Superior temporal gyrus (tissue), 1 donor: ENCODE measurements at regions not wholly inside any gene's neighbourhood (a gene's known extent, or its start where the extent isn't known, plus 50 kb on each side); places are given as distances from the start of the nearest gene placed in this dataset.

Experiments
- DNase-seq: peaks from one replicate; pipeline ENCODE4 v3.0.0-alpha.2; 2016; ENCODE audit errors: extremely low spot score

DNA sequence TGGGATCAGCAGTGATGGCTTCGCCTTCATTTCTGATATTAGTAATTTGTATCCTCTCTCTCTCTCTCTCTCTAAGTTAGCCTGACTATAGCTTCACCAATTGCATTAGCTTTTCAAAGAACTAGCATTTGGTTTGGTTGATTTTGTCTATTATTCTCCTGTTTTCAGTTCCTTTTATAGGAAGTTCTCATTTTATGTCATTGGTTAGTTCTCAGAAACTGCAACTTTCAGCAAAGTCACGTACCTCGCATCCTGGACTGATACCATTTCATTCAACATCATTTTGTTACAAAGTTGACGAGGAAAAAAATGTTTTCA lies 450.8 kb downstream of the EIPR1 start:
- no peak for DNase-seq

DNA sequence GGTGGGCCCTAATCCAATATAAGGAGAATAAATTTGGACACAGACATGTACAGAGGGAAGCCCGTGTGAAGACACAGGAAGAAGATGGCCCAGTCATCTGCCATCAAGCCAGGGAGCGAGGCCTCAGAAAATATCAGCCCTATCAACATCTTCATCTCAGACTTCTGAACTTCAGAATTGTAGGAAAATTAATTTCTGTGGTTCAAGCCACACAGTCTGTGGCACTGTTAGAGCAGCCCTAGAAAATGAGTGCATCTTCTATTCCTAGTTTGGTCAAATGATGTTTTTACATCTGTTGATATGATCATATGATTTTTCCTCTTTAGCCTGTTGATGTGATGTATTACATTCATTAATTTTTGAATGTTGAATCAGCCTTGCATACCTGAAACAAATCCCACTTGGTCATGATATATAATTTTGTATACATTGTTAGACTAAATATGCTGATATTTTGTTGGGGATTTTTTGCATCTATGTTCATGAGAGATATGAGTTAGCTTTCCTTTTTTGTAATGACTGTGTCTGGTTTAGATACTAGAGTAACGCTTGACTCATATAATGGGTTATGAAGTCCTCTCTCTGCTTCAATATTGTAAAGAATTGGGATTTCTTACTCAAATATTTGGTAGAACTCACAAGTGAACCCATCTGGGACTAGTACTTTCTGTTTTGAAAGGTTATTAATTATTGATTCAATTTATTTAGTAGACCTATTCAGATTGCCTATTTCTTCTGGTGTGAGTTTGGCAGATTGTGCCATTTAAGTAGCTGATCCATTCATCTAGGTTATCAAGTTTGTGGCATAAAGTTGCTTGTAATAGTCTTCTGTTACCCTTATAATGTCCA lies 451.4 kb downstream of the EIPR1 start:
- DNase-seq: no peak

DNA sequence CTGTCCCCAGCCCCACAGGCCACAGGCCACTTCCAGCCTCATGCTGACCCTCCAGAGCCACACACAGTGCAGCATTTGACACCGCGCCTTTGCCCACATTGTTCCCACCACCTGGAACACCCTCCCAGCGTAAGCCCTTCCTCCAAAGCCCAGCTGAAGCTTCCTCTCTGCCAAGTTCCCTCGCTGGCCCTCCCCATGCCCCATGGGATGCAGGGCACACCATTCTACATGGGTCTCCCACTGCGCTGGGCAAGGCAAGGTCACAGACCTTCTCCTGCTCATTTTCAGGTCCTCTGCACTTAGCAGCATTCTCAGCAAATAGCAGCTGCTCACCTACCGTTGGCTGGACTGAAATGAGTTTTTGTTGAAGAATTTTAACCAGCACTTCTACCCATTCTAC lies 455.5 kb downstream of the EIPR1 start:
- no peak for DNase-seq

DNA sequence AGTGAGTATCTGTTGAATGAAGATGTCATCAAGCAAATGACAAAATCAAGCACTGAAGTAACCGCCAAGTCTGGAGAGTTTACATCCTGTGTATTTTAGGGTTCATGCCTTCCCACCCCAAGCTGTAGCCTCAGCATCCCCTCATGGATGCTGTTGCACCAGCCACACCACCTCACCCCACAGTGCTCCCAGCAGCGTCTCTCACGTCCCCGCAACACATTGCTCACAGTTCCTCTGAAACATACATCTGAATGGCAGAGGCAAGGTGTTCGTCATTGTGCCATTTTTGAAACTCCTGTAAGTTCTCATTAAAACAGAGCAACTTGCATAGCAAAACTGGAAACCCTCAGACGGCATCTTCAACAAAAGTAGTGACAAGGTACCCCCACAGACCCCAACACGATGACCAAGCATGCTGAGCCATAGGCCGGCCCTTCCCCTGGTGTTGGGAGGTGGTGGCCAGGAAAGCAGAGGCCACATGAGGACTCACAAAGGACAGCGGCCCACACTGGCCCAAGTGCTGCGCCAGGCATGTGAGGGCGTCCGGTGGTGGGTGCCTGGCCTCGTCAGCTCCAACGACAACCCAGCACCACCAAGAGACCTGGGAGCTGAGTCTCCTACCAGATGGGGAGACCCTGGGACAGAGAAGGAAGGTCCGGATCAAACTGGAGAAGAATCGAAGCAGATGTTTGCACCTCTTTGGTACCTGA lies 456.5 kb downstream of the EIPR1 start:
- DNase-seq: no peak

DNA sequence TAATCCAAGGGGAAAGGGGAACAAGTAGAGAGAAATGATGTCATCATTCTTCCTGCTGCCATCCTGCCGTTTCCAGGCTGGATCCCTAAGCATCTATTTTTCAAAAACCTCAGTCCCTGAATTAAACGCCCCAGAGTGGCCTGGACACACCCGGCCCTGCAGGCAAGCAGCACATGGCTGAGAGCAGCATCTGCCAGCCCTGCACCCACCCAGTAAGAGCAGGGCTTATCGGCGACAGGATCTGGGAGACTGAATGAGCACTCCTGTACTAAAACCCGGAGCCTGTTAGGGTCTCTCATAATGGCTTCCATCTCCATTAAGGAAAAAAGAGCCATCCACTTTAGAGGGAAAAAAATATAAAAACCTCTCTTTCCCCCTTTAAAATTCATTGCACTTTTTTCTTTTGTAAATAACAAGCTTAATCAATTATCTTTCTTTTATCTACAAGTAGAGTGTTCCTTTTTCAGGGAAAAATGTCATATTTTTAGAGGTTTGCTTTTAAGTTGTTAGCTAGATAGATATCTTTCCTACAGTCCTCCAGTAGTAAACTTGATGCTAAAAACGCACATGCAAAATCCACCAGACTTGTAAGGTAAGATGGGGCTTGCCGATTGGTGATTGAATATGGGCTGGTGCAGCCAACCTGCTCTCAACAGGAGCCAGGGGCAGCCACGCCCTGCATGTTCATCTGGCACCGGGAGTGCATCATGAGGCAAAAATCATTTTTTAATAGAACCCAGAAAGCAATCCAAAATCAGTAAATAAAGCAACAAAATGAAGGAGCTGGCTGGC lies 457.8 kb downstream of the EIPR1 start:
- no peak for DNase-seq

DNA sequence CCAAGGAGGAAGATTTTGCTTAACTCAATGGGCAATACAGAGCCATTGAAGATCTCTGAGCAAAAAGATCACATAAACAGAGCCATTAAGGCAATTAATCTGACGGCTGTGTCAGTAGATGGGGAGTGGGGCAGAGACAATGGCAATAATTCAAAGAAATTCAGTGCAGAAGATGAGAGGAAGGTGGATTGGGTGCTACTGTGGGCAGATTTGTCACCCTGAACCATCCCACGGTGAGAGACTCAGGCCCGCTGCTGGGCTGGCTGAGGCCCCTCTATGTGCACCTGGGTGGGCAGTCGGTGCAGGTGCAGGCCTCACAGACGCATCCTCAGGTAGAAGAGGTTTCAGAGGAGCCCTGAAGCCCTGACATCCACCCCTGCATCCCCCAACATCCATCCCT lies 458.6 kb downstream of the EIPR1 start:
- DNase-seq: no peak

DNA sequence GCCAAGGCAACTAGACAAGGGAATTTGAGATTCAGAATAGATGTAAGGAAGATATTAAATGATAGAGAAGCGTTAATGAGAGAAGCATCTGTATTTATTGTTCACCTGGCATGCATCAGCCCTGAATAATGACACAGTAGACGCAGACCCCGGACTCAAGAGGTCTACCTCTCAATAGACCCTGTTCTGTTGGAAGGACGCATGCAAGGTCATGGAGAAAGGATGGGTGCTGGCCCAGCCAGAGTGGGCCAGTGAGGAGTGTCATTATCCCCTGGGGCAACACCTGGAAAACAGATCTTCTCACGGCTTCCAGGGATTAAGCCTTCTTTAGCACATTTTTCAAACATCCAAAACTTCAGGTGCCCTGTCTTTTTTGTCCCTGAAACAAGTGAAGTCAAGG lies 461.0 kb downstream of the EIPR1 start:
- DNase-seq: no peak

DNA sequence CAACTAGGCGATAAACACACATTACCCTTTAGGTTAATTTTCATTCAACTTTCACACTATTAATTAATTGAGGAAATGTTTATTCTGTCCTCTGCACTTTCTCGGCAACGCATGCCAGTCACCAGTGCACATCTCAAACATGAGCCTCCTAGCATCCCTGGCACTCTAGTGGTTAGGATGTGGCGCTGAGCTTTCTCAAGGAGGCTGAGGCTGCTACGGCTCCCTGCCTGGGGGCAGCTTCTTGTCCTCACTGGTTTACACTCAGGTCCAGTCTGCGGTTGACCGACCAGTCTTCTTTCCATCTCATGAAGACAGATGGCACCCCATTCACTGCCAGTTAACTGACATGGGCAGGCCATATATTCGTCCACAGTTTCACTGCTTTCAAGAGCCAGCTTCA lies 463.4 kb downstream of the EIPR1 start:
- DNase-seq: no peak

DNA sequence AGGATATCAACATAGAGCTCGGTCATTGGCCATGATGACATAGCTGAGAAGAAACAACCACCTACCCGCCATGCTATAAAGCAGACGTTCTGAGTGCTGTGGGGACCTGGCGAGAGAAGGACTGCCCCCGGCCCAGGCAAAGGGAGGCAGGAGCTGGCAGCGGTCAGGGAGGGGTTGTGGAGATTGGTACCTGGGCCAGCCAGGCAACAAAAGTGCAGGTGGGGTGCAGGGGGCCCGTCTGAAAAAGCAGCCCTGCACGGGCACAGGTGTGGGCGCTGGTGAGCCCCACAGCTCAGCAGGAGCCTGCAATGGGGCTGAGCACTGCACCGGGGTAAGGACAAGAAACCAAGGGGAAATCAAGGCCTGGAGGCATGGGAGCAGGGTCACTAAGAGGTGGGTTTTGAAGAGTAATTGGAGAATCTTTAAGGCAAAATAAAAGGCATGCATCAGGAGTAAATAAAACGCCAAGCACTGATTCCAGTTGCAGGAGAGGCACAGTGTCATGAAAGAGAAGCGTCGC lies 464.0 kb downstream of the EIPR1 start:
- DNase-seq: no peak

DNA sequence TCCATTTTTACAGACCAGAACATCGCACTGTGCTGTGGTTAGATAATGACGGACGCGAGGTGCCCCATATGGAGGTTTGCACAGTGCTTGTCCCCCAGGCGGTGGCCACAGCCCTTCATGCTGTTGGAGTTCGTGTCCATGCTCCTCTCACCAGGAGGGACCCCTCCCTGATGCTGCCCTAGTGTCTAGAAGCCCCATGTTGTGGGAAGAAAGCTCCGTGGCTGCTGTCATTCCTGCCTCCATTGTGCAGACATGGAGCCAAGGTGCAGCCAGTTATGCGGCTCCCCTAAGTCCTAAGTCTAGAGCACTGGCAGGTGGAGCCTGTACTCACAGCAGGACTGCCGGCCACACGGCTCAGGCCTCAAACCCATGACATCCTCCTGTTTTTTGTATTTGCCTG lies 464.9 kb downstream of the EIPR1 start:
- no peak for DNase-seq

DNA sequence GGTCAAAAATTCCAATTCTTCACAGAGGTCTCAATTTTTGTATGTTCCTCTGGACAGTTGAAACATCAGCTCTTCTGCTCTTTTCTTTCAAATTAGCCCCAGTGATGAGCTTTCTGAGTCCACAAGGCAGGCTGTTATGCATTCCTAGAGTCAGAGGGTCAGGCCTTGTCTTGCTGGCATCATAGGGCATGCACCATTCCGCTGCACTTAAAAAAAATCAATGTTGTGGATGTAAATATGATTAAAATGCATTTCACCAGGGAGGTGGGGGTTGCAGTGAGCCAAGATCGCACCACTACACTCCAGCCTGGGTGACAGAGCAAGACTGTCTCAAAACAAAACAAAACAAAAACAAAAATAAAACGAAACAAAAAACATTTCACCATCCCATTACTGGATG lies 465.3 kb downstream of the EIPR1 start:
- DNase-seq: no peak

DNA sequence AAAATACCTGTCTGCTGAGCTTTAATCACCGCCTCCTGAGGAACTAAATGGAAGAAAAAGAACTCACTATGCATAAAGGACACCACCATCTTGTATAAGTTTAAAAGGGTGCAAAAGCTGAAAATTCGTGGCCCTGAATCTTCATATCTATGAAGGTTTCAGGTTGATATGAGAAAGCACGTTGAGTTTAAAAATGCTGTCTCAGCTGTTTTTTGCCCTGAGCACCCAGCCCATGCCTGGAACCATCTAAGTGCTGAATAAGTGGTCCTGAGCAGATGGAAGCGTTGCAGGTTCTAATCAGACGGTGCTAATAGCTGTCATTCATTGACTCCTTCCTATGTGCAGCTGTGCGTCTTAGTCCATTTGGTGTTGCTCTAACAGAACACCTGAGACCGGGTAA lies 467.4 kb downstream of the EIPR1 start:
- DNase-seq: no peak

DNA sequence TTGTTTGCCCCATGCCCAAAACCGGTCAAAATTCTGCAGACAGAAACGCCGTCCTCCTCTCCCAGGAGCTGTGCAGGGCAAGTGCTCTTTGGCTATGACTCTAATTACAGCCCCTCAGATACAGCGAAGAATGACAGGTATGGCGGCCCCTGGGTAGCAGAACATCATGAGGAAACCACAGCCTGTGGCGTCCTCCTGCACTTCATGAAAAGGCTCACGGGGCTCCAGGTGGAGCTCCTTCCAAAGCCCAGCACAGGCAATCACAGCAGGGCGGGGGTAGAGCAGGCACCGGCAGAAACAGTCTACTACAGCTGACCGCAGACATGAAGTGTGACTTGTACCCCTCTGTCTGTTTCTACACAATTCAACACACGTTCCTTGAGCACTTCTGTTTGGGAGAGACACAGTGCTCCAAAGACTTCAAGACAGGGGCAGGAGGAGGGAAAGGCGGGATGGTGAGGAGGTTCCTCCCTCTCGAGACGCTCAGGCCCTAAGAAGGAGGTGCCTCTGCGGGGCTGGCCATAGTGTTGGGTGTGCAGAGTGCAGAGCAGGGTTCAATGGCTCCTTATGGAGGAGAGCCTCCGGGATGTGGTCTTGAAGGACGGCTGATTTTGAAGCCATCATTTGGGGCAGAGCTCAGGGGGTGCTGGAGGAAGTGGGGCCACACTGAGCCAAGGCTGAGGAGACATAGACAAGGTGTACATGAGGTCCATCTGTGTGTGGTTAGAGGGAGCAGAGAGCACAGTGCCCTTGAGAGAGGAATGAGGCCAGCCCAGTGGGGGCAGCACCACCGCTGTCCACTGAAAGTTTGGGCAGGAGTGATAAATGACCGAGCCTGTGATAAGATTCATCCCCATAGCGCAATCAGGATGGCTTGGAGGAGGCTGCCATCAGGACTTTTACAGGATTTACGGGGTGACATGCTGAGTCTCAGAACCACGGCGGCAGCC lies 468.3 kb downstream of the EIPR1 start:
- DNase-seq: no peak

DNA sequence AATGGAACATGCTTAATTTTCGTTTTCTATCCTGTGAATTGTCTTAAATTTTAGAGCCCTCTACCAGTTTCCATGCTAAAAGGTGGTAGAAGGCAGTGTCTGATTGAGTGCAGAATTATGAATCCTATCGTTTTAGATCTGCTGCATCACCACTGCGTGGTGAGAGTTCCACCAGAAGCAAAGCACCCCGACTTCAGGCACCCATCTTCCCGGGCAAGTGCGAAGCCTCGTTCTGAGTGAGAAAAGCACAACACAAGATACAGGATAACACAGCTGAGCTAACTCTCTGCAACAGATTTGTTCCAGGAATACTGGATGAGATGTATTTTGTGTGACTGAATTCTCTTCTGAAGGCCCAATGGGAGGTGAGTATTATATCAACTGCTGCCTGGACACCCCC lies 471.5 kb downstream of the EIPR1 start:
- DNase-seq: no peak

DNA sequence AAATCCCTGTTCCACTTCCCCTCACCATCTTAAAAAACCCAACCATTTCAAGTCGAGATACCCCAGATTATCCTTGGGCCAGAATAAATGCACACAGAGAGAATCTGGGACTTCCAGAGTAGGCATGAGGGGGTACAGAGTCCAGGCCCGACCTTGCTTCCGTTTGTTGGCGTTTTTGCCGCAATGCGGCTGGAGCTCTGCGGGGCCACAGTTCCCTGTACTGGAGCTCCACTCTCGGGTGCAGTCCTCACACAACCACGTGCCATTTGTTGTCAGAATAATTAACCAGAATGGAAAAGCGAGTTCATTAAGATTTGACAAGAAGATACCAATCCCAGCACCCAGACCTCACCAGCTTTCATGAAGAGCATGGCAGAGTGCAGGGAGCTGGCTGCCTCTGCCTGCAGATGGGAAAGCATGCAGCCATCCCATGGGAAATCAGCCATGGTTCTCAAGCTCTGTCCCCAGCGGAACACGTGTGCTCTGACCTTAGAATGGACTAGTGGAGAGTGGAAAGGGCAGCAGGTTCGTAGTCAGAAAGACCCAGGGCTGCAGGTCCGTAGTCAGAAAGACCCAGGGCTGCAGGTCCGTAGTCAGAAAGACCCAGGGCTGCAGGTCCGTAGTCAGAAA lies 472.8 kb downstream of the EIPR1 start:
- no peak for DNase-seq

DNA sequence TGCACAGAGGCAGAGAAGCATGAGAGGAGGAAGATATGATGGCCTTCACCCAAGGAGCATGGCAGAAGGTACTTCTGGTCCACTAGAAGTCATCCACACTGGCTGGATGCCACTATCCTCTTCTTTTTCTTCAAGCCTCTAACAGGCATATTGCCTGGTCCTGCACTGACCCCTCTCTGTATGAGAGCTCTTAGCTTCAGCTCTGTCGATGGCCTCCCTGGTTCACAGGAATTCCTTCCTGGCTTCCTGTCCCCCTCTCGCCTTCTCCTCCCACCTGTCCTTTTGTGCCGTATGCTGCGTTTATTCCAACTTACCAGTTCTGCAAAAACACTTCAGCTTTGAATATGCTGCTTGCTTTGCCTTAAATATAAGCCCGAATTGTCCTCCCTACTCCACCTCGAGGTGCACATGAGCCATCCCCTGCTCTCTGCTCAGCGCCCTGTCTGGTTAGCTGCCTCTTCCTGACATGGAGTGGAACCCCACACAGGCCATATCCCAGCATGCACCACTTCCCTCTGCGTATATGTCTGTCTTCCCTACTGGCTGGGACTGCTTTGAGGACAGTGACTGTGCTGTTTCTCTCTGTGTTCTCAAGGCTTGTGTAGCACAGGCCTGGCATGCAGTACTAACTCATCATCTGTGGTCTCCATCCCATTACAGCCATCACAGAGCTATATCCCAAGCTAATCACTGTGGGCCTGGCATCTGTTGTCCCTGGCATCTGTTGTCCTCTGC lies 474.9 kb downstream of the EIPR1 start:
- DNase-seq: peak; percentile 24

DNA sequence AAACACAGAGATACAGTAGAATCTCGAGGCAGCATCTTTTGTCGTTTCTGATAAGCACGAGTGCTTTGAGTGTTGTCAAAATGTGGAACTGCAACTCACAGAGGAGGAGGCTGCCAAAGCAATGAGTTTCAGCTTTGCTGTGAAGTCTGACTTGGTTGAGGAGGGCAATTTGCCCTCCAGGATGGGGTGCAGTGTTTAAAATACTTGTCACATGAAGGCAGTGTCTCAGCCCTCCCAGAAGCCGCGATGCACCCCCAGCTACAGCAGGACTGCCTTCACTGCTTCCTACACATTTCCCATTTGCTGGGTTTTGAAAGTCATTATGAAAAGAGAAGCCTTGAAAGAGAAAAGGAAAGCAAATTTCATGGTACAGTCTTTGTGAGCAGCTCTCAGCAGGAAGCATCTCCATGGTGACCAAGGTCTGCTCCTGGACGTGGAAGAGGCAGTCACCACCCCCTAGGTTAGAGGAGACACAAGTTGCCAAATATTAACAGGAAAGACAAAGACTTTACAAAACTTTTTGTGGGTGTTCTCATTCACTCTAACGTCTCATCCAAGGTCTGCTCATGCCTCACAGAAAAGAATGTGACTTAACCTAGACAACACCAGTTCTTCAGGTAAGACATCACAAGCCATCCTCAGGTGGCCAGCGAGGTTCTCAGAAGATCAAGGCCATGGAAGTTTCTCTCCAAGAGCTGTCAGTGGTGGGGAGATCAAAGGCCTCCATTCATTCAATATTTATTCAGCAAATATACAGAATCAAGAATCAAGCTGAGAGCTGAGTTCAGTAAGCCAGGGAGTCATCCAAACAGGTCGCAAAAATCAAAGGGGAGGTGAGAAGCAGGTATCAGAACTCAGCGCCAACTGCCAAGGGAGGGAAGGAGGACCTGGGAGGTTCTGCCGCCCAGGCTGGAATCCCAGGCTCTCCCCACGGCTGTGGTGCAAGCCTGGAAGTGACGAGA lies 476.0 kb downstream of the EIPR1 start:
- no peak for DNase-seq

DNA sequence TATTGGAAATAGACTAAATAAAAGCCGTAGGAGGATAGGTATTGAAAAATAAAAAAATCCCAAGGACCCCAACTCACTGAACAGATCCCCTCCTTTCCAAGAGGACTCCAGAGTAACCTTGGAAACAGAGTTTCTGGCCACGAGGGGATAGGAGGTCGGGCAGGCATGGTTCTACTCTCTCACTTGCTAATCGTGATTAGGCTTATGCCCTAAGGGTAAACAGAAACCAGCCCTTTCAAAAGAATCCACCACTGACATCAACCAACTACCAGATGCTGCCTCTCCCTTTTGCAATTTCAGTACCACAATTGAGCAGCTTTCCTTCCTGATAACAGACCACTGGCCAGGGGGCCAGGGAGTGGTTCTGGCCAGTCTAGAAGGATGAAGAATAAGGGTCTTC lies 477.8 kb downstream of the EIPR1 start:
- DNase-seq: no peak

DNA sequence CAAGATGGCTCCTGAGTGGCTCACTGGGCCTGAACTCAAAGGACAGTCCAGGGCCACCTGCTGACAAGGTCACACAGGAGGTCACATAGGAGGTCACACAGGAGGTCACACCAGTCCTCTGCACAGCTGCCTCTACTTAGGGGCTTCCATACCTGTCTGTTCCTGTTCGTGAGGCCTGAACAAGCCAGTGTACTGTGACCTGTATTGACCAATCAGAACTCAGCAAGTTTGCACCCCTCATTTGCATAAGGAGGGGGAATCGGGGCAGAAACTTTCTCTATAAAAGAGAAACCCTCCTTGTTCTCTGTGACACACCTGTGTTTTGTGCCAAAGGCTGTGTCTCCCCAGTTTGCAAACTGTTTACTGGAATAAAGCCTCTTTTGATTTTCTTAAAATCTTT lies 478.9 kb downstream of the EIPR1 start:
- DNase-seq: no peak
